ENCODE measurements at regions not wholly inside any gene's neighbourhood (a gene's known extent, or its start where the extent isn't known, plus 50 kb on each side); places are given as distances from the start of the nearest gene placed in this dataset.

DNA sequence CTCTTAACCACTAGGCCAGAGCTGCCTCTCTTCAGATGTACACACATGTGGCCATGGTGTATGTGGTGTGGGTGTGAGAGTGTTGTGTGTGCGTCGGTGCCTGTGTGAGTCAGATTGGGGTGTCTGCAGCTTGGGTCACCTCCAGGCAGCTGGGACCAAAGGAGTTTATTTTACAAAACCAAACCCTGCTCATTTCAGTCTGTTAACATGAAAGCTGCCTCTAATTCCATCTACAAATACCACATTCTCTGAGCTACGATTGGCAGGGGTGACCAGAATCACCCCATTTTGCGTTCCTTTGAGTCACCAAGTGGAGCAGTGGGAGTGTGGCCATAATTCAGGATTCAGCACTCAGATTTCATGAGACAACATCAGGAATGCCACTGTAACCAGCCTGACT, 105.3 kb downstream of the IRX5 start:
- Histone ChIP-seq H3K27me3 (ENCODE audit: control insufficient read depth, insufficient read depth, low read length) (no peaks in the 10 kb centered on the region), H3K9me3 (ENCODE audit: control insufficient read depth, insufficient read depth, low read length) (no peaks in the 10 kb centered on the region)

DNA sequence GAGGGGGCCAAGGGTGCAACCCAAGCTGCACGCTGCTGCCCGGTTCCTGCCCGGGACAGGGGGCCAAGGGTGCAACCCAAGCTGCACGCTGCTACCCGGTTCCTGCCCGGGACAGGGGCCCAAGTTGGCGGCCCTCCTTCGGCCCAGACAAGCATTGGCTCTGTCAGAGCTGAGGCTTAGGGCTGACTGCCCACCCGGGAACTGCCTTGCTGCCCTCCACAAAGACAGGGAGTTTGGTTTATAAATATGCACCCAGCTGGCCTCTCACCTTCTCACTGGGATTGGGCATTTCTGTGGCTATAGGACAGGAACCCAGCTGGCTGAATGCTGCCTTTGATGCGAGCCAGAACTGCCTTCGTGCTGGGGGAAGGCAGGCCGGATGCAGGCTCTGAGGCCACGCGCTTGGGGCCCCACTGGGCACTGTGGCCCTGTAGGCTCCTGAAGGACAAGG, 105.7 kb downstream of the IRX5 start:
- H3K36me3 Mint-ChIP-seq, result no peaks in the 10 kb centered on the region
- H3K27me3 Mint-ChIP-seq (ENCODE audit: low read depth in 2 of 2), result peaks cover 0 to under 1% of the 10 kb centered on the region in 2 donors
- H3K36me3 ChIP-seq (ENCODE audit: control insufficient read depth, insufficient read depth, low read length), result no peaks in the 10 kb centered on the region
- no peaks in the 10 kb centered on the region for H3K9me3 ChIP-seq (ENCODE audit: control insufficient read depth, insufficient read depth, low read length)
- no peak overlapping the region for H3K27ac Mint-ChIP-seq
- H3K27ac ChIP-seq (ENCODE audit: low read length), result no peak overlapping the region
- intact Hi-C loops (cut with micrococcal nuclease), result no loop called here
- H3K4me1 Mint-ChIP-seq, result no peaks in the 10 kb centered on the region
- DNase-seq (no peak), ATAC-seq (no peak)
- H3K4me3 Mint-ChIP-seq, result no peak overlapping the region
- H3K4me3 ChIP-seq (ENCODE audit: low read length), result no peak overlapping the region
- 91% methylated on average over 14 of the region's 14 CpGs for WGBS (ENCODE audit: insufficient coverage)
- H3K4me1 ChIP-seq (ENCODE audit: control insufficient read depth, insufficient read depth, low read length), result no peaks in the 10 kb centered on the region
- no peaks in the 10 kb centered on the region for H3K27me3 ChIP-seq (ENCODE audit: control insufficient read depth, insufficient read depth, low read length)
- TF ChIP-seq, protein P1, sequence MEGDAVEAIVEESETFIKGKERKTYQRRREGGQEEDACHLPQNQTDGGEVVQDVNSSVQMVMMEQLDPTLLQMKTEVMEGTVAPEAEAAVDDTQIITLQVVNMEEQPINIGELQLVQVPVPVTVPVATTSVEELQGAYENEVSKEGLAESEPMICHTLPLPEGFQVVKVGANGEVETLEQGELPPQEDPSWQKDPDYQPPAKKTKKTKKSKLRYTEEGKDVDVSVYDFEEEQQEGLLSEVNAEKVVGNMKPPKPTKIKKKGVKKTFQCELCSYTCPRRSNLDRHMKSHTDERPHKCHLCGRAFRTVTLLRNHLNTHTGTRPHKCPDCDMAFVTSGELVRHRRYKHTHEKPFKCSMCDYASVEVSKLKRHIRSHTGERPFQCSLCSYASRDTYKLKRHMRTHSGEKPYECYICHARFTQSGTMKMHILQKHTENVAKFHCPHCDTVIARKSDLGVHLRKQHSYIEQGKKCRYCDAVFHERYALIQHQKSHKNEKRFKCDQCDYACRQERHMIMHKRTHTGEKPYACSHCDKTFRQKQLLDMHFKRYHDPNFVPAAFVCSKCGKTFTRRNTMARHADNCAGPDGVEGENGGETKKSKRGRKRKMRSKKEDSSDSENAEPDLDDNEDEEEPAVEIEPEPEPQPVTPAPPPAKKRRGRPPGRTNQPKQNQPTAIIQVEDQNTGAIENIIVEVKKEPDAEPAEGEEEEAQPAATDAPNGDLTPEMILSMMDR (IDR thresholded peaks at IDR 0.05), result no peak
- no peaks in the 10 kb centered on the region for H3K9me3 Mint-ChIP-seq

More for the DNA sequence above, 105.3 kb downstream of the IRX5 start:
- TF ChIP-seq, protein P1 (IDR thresholded peaks at IDR 0.05), result no peak
- H3K4me1 Mint-ChIP-seq, result no peaks in the 10 kb centered on the region
- Histone ChIP-seq H3K36me3 (ENCODE audit: control insufficient read depth, insufficient read depth, low read length) (no peaks in the 10 kb centered on the region), H3K4me3 (ENCODE audit: low read length) (no peak overlapping the region), H3K27ac (ENCODE audit: low read length) (no peak overlapping the region), H3K4me1 (ENCODE audit: control insufficient read depth, insufficient read depth, low read length) (no peaks in the 10 kb centered on the region)
- ATAC-seq, result no peak
- H3K4me3 Mint-ChIP-seq, result no peak overlapping the region
- DNase-seq, result no peak
- H3K27ac Mint-ChIP-seq, result no peak overlapping the region
- H3K27me3 Mint-ChIP-seq (ENCODE audit: low read depth in 2 of 2), result peaks cover 0 to 3% of the 10 kb centered on the region in 2 donors
- WGBS (ENCODE audit: insufficient coverage), result 88% methylated on average over 4 of the region's 4 CpGs
- intact Hi-C loops (cut with micrococcal nuclease), result no loop called here
- no peaks in the 10 kb centered on the region for H3K36me3 Mint-ChIP-seq
- no peaks in the 10 kb centered on the region for H3K9me3 Mint-ChIP-seq

DNA sequence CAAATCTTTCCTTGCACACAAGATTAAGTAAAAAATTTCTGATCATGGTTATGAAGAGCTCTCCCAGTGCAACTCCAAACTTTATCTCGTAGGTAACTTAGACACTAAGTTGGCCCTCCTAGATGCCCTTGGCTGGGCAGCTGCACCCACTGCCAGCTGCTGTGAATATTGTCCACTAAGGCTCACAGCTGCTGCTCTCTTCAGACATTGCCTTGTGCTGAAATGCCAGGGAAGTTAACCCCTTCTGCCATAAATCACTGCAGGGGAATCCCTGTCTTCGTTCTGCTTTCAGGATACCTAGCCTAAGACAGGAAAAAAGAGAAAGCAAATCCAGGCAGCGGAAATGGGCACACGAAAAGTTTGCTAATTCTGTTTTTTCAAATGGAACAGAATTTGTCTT, 106.4 kb downstream of the IRX5 start:
- H3K4me1 ChIP-seq (ENCODE audit: control insufficient read depth, insufficient read depth, low read length), result no peaks in the 10 kb centered on the region
- H3K4me3 ChIP-seq (ENCODE audit: low read length), result no peak overlapping the region
- H3K27ac ChIP-seq (ENCODE audit: low read length), result no peak overlapping the region
- no peaks in the 10 kb centered on the region for H3K27me3 Mint-ChIP-seq (ENCODE audit: low read depth in 2 of 2)
- 76% methylated on average over 4 of the region's 4 CpGs for WGBS (ENCODE audit: insufficient coverage)
- no peak overlapping the region for H3K27ac Mint-ChIP-seq
- no peaks in the 10 kb centered on the region for H3K36me3 Mint-ChIP-seq
- ATAC-seq (no peak), DNase-seq (no peak)
- no peaks in the 10 kb centered on the region for H3K9me3 ChIP-seq (ENCODE audit: control insufficient read depth, insufficient read depth, low read length)
- H3K27me3 ChIP-seq (ENCODE audit: control insufficient read depth, insufficient read depth, low read length), result no peaks in the 10 kb centered on the region
- TF ChIP-seq, protein P1 (IDR thresholded peaks at IDR 0.05), result no peak
- no peaks in the 10 kb centered on the region for H3K4me1 Mint-ChIP-seq
- no peaks in the 10 kb centered on the region for H3K36me3 ChIP-seq (ENCODE audit: control insufficient read depth, insufficient read depth, low read length)
- H3K4me3 Mint-ChIP-seq, result no peak overlapping the region
- H3K9me3 Mint-ChIP-seq, result no peaks in the 10 kb centered on the region
- intact Hi-C loops (cut with micrococcal nuclease), result no loop called here

DNA sequence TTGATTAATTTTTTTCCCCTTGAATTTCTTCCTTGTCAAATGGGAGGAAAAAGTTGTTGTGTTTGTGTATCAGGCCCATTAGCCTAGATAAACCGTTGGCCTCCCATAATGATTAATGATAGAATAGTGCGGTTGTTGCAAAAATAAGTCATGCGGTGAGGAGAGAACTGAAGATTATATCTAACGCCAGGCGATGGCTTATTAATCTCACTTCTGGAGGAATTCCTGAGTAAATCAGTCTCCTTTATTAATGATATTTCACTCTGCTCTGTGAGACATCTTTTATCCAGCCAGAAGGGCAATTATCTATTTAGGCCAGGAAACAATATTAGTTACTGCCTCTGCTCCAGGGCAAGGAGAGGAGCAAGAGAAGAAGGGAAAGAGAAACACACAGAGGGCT, 107.3 kb downstream of the IRX5 start:
- intact Hi-C loops (cut with micrococcal nuclease), result no loop called here
- no peak overlapping the region for H3K4me3 ChIP-seq (ENCODE audit: low read length)
- no peak overlapping the region for H3K4me3 Mint-ChIP-seq
- TF ChIP-seq, protein P1 (IDR thresholded peaks at IDR 0.05), result no peak
- no peaks in the 10 kb centered on the region for H3K4me1 Mint-ChIP-seq
- no peaks in the 10 kb centered on the region for H3K9me3 Mint-ChIP-seq
- H3K36me3 Mint-ChIP-seq, result no peaks in the 10 kb centered on the region
- 67% methylated on average over 5 of the region's 5 CpGs for WGBS (ENCODE audit: insufficient coverage)
- no peaks in the 10 kb centered on the region for H3K27me3 Mint-ChIP-seq (ENCODE audit: low read depth in 2 of 2)
- H3K27me3 ChIP-seq (ENCODE audit: control insufficient read depth, insufficient read depth, low read length), result no peaks in the 10 kb centered on the region
- no peaks in the 10 kb centered on the region for H3K36me3 ChIP-seq (ENCODE audit: control insufficient read depth, insufficient read depth, low read length)
- no peak for ATAC-seq
- H3K27ac ChIP-seq (ENCODE audit: low read length), result no peak overlapping the region
- no peaks in the 10 kb centered on the region for H3K9me3 ChIP-seq (ENCODE audit: control insufficient read depth, insufficient read depth, low read length)
- no peaks in the 10 kb centered on the region for H3K4me1 ChIP-seq (ENCODE audit: control insufficient read depth, insufficient read depth, low read length)
- no peak for DNase-seq
- H3K27ac Mint-ChIP-seq, result no peak overlapping the region
